ENCODE measurements at regions not wholly inside any gene's neighbourhood (a gene's known extent, or its start where the extent isn't known, plus 50 kb on each side); places are given as distances from the start of the nearest gene placed in this dataset.
"Not testable (repeated sequence)": the region's sequence is repeated elsewhere in the genome, so short reads cannot be mapped to it uniquely, and the experiment has no call there.

GRCh38 chr7:34332006-34332405 lies 326.0 kb upstream of the NPSR1 start:
- DNase-seq (ENCODE audit: low read depth): no peak

DNA sequence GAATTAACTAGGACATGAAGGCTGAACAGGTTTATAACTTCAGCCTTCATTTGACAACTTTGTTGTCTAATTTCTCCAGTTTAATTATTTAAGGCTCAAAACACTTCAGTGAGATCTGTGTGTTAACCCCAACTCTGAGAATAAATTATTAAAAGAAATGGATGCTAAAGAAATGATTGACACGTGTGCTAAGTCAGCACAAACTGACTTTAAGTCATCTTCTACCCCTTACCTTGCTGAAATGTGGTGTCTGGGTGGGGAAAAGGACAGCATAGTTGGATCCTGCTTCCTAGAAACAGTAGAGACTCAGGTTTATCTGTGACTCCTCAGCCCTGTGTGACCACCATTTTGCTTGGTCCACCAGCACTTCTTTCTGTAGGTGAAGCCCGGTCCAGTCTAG lies 324.8 kb upstream of the NPSR1 start:
- no peak for DNase-seq (ENCODE audit: low read depth)

GRCh38 chr7:34333925-34334324 lies 324.1 kb upstream of the NPSR1 start:
- DNase-seq (ENCODE audit: low read depth): peak; percentile 51

- DNase-seq (ENCODE audit: low read depth): no peak
Measured at GRCh38 chr7:34337163-34337562, 320.9 kb upstream of the NPSR1 start.

- peak; percentile 86 for DNase-seq (ENCODE audit: low read depth)
Measured at GRCh38 chr7:34338961-34339526, 319.0 kb upstream of the NPSR1 start.

- DNase-seq (ENCODE audit: low read depth): peak; percentile 99
Measured at GRCh38 chr7:34341326-34341725, 316.7 kb upstream of the NPSR1 start.

GRCh38 chr7:34342387-34342786 lies 315.6 kb upstream of the NPSR1 start:
- no peak for DNase-seq (ENCODE audit: low read depth)

- DNase-seq (ENCODE audit: low read depth): no peak
Measured at GRCh38 chr7:34343667-34344066, 314.4 kb upstream of the NPSR1 start.

GRCh38 chr7:34354011-34354410 lies 304.0 kb upstream of the NPSR1 start:
- no peak for DNase-seq (ENCODE audit: low read depth)

GRCh38 chr7:34354899-34355298 lies 303.1 kb upstream of the NPSR1 start:
- DNase-seq (ENCODE audit: low read depth): peak; percentile 78

GRCh38 chr7:34357068-34357467 lies 300.9 kb upstream of the NPSR1 start:
- DNase-seq (ENCODE audit: low read depth): peak; percentile 16

GRCh38 chr7:34357946-34358345 lies 300.1 kb upstream of the NPSR1 start:
- DNase-seq (ENCODE audit: low read depth): no peak

GRCh38 chr7:34358578-34358977 lies 299.4 kb upstream of the NPSR1 start:
- not testable (repeated sequence) for DNase-seq (ENCODE audit: low read depth)

DNA sequence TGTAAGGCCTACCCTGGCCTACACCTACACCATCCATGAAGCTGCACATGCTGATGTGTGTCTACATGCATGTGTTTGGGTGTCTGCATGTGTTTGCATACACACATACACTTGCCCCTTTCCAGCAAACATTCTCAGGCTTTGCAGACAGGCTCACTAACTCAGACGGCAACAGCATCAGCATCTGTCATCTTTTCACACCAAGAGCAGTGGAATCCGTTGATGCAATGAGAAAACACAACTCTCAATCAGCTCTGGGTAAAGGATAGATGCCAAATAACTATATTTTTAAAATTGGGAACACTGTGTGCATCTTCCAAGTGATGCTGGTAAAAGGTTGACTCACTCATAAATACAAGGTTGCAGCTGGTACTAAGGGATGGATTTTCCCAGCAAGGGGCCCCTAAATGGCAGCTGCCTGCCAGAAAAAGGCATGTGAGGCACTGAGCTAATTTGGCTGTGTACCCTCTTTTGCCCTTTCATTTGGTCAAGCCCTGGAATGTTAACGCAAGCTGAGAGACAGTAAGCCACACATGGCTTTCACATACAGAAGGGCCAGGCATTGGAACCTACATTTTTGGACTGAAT lies 296.3 kb upstream of the NPSR1 start:
- no peak for DNase-seq (ENCODE audit: low read depth)

GRCh38 chr7:34362621-34363020 lies 295.4 kb upstream of the NPSR1 start:
- DNase-seq (ENCODE audit: low read depth): no peak

- no peak for DNase-seq (ENCODE audit: low read depth)
Measured at GRCh38 chr7:34364130-34364529, 293.9 kb upstream of the NPSR1 start.

DNA sequence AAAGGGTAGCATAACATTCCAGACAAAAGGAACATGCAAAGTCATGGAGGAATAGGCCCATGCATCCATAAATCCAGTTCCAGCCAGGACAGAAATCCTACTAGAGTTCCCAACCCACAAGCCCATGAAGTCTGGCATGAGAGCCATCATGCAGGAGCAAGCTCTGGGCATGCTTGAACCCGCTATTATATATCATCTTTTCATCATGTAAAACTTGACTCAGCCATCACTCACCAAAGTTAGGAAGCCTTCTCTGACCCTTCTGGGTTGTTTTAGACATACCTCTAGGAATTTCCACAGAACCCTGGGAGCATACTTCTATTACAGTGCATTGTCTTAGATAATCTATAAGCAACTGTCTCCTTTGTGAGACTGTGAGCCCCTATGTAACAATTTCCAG lies 293.0 kb upstream of the NPSR1 start:
- DNase-seq (ENCODE audit: low read depth): no peak

GRCh38 chr7:34365611-34366010 lies 292.4 kb upstream of the NPSR1 start:
- DNase-seq (ENCODE audit: low read depth): no peak

DNA sequence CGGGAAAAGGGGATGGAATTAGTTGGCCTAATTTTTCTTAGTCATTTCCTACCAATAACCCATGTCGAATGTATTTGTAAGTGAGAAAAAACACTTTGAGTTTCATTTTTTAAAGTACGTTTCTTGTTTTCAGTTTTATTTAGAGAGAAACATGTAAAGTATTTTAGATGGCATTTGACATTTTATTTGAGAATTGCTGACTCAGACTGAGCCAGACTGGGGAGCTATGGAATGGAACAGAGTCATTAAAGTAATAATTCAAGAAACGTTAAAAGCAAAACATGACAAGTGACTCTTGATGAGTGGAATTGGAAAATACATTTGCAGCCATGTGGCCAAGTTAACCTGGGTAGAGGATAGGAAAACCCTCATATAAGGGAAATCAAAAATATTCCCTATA lies 286.1 kb upstream of the NPSR1 start:
- DNase-seq (ENCODE audit: low read depth): peak; percentile 9

- DNase-seq (ENCODE audit: low read depth): no peak
Measured at GRCh38 chr7:34373940-34374339, 284.1 kb upstream of the NPSR1 start.

GRCh38 chr7:34382166-34382893 lies 275.7 kb upstream of the NPSR1 start:
- no peak for DNase-seq (ENCODE audit: low read depth)

- peak; percentile 87 for DNase-seq (ENCODE audit: low read depth)
Measured at GRCh38 chr7:34385384-34385783, 272.6 kb upstream of the NPSR1 start.

DNA sequence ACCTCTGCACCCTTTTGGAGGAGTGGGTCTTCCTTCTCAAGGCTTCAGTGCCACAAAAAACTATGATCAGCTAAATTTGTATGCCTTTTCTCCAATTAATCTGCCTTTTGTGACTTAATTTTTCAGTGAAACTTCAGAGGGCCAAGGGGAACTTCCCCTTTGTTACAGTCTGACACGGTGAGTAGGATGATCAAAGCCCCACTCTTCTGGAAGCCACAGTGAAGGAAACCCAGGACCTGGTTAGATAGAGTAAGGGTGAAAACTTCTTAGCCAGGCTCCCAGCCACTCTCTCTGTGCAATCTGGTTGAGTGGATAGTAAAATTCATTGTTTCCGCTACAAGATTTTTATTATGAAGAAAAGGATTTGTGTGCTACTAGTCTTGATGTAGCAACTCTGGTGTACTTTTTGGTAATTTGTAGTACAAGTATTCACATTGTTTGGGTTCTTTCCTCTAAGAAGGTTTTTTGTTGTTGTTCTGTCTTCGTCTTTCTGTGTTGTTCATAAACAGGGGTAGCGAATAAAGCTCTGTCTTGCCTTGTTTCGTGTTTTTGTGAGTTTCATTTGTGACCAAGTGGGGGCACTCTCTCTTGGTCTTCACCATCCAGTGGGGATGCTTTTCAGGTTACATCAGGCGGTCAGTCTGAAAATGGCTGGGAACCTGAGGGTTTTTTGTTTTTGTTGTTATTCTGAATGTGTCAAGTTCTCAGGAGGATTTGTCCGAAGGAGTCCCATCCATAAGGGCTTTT lies 268.5 kb upstream of the NPSR1 start:
- DNase-seq (ENCODE audit: low read depth): no peak
